NCI-H82 (cell line): ENCODE measurements at regions not wholly inside any gene's neighbourhood (a gene's known extent, or its start where the extent isn't known, plus 50 kb on each side); places are given as distances from the start of the nearest gene placed in this dataset.
"Not testable (repeated sequence)": the region's sequence is repeated elsewhere in the genome, so short reads cannot be mapped to it uniquely, and the experiment has no call there.

ENCODE experiments used
- DNase-seq: peaks from one replicate; lab custom pipeline; 2025; lab: John Stamatoyannopoulos, UW

- DNase-seq, result no peak
Observed at GRCh38 chr12:84502180-84502860, 410.3 kb downstream of the SLC6A15 start.

- DNase-seq, result peak; percentile 9
Observed at GRCh38 chr12:84497819-84498218, 414.8 kb downstream of the SLC6A15 start.

GRCh38 chr12:84495711-84496110 is 416.9 kb downstream of the SLC6A15 start:
- no peak for DNase-seq

- peak; percentile 31 for DNase-seq
Observed at GRCh38 chr12:84492351-84492883, 420.2 kb downstream of the SLC6A15 start.

GRCh38 chr12:84484798-84485197 is 427.8 kb downstream of the SLC6A15 start:
- no peak for DNase-seq

GRCh38 chr12:84480803-84481202 is 431.8 kb downstream of the SLC6A15 start:
- DNase-seq, result no peak

GRCh38 chr12:84470361-84470760 is 442.2 kb downstream of the SLC6A15 start:
- DNase-seq, result no peak

- DNase-seq, result no peak
Observed at GRCh38 chr12:84464616-84465015, 448.0 kb downstream of the SLC6A15 start.

GRCh38 chr12:84463741-84464495 is 448.7 kb downstream of the SLC6A15 start:
- no peak for DNase-seq

- DNase-seq, result no peak
Observed at GRCh38 chr12:84455598-84455997, 457.0 kb downstream of the SLC6A15 start.

- DNase-seq, result not testable (repeated sequence)
Observed at GRCh38 chr12:84446478-84446877, 466.1 kb downstream of the SLC6A15 start.

GRCh38 chr12:84436134-84436533 is 476.5 kb downstream of the SLC6A15 start:
- DNase-seq, result peak; percentile 22

GRCh38 chr12:84435682-84436081 is 476.9 kb downstream of the SLC6A15 start:
- peak; percentile 81 for DNase-seq

- DNase-seq, result no peak
Observed at GRCh38 chr12:84422340-84422739, 490.3 kb downstream of the SLC6A15 start.

- DNase-seq, result no peak
Observed at GRCh38 chr12:84421103-84421502, 491.5 kb downstream of the SLC6A15 start.

- DNase-seq, result no peak
Observed at GRCh38 chr12:84416626-84417025, 496.0 kb downstream of the SLC6A15 start.

GRCh38 chr12:84415946-84416345 is 496.7 kb downstream of the SLC6A15 start:
- DNase-seq, result no peak

GRCh38 chr12:84413656-84414055 is 498.9 kb downstream of the SLC6A15 start:
- no peak for DNase-seq

- DNase-seq, result no peak
Observed at GRCh38 chr12:84412226-84412625, 500.4 kb downstream of the SLC6A15 start.

- peak; percentile 92 for DNase-seq
Observed at GRCh38 chr12:84411031-84411430, 501.6 kb downstream of the SLC6A15 start.

- DNase-seq, result no peak
Observed at GRCh38 chr12:84408936-84409335, 503.7 kb downstream of the SLC6A15 start.

- DNase-seq, result not testable (repeated sequence)
Observed at GRCh38 chr12:84406720-84407119, 505.9 kb downstream of the SLC6A15 start.

- no peak for DNase-seq
Observed at GRCh38 chr12:84397846-84398245, 514.8 kb downstream of the SLC6A15 start.
